ENCODE measurements at regions not wholly inside any gene's neighbourhood (a gene's known extent, or its start where the extent isn't known, plus 50 kb on each side); places are given as distances from the start of the nearest gene placed in this dataset.

- no peak for TF ChIP-seq CTCF (IDR thresholded peaks at IDR 0.05; ENCODE audit: low read depth, low read length, missing input control)
- no peak for TF ChIP-seq ATF3 (IDR thresholded peaks at IDR 0.05)
- no peak for TF ChIP-seq TAF1 (conservative IDR thresholded peaks at IDR 0.05)
- no peak for TF ChIP-seq MAX (IDR thresholded peaks at IDR 0.05)
- no peak for TF ChIP-seq SP1 (IDR thresholded peaks at IDR 0.05)
- TF ChIP-seq ZBTB33 (IDR thresholded peaks at IDR 0.05): no peak
- TF ChIP-seq REST (IDR thresholded peaks at IDR 0.05): no peak
- no peak for TF ChIP-seq RAD21 (IDR thresholded peaks at IDR 0.05)
- TF ChIP-seq YY1 (IDR thresholded peaks at IDR 0.05): no peak
- TF ChIP-seq RXRA (IDR thresholded peaks at IDR 0.05): no peak
- TF ChIP-seq JUND (IDR thresholded peaks at IDR 0.05): no peak
These were observed 284.0 kb upstream of the TBL1XR1 start for GRCh38 chr3:177481329-177481728.
